ENCODE measurements at regions not wholly inside any gene's neighbourhood (a gene's known extent, or its start where the extent isn't known, plus 50 kb on each side); places are given as distances from the start of the nearest gene placed in this dataset.
"Not testable (repeated sequence)": the region's sequence is repeated elsewhere in the genome, so short reads cannot be mapped to it uniquely, and the experiment has no call there.

DNA sequence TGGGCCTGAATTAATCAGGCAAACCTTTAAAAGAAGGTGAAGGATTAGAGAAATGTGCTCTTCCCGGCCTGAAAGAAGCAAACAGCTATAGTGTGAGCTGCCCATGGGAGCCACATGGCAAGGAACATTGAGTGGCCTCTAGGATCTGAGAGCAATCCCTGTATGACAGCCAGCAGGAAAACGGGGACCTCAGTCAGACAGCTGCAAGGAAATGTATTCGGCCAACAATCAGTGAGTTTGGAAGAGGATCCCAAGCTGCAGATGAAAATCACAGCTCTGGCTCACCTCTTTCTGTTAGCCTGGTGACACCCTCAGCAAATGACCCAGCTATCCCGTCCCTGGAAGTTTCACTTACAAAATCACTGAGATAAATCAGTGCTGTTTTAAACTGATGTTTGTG, 309.2 kb downstream of the SH3GL2 start:
- no peak overlapping the region for H3K4me3 ChIP-seq (ENCODE audit: low read length)
- H3K9me2 ChIP-seq (replicated peaks; ENCODE audit: control insufficient read depth, low read length) = no peaks in the 10 kb centered on the region
- no peak overlapping the region for H3K4me2 ChIP-seq (ENCODE audit: low read length)
- no peaks in the 10 kb centered on the region for H3K27me3 ChIP-seq (ENCODE audit: control insufficient read depth, low read length)
- H3K27ac ChIP-seq (ENCODE audit: low read depth, low read length) = no peak overlapping the region
- TF ChIP-seq, protein P1, sequence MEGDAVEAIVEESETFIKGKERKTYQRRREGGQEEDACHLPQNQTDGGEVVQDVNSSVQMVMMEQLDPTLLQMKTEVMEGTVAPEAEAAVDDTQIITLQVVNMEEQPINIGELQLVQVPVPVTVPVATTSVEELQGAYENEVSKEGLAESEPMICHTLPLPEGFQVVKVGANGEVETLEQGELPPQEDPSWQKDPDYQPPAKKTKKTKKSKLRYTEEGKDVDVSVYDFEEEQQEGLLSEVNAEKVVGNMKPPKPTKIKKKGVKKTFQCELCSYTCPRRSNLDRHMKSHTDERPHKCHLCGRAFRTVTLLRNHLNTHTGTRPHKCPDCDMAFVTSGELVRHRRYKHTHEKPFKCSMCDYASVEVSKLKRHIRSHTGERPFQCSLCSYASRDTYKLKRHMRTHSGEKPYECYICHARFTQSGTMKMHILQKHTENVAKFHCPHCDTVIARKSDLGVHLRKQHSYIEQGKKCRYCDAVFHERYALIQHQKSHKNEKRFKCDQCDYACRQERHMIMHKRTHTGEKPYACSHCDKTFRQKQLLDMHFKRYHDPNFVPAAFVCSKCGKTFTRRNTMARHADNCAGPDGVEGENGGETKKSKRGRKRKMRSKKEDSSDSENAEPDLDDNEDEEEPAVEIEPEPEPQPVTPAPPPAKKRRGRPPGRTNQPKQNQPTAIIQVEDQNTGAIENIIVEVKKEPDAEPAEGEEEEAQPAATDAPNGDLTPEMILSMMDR (IDR thresholded peaks at IDR 0.05; ENCODE audit: low read depth, low read length, poor library complexity, severe bottlenecking) = no peak
- TF ChIP-seq EZH2phosphoT487 (IDR thresholded peaks at IDR 0.05; ENCODE audit: borderline replicate concordance, low read length) = no peak
- no peaks in the 10 kb centered on the region for H3K9me3 ChIP-seq (ENCODE audit: control insufficient read depth, insufficient read depth, low read length)
- H3F3A ChIP-seq (ENCODE audit: control insufficient read depth, insufficient read depth) = no peaks in the 10 kb centered on the region
- H3K36me3 ChIP-seq (ENCODE audit: control insufficient read depth, low read length) = no peaks in the 10 kb centered on the region
- no peaks in the 10 kb centered on the region for H3K4me1 ChIP-seq (ENCODE audit: control insufficient read depth, low read length)
- no peaks in the 10 kb centered on the region for H4K20me1 ChIP-seq (ENCODE audit: control insufficient read depth, insufficient read depth, low read depth, low read length)
- H3K79me2 ChIP-seq (ENCODE audit: control insufficient read depth, low read length) = no peaks in the 10 kb centered on the region

- H3K4me2 ChIP-seq (ENCODE audit: low read length); H3K36me3 ChIP-seq (ENCODE audit: control insufficient read depth, low read length); H3K9me3 ChIP-seq (ENCODE audit: control insufficient read depth, insufficient read depth, low read length); H3K27me3 ChIP-seq (ENCODE audit: control insufficient read depth, low read length); H3K4me3 ChIP-seq (ENCODE audit: low read length); H3K4me1 ChIP-seq (ENCODE audit: control insufficient read depth, low read length); H3K27ac ChIP-seq (ENCODE audit: low read depth, low read length); H3K9me2 ChIP-seq (replicated peaks; ENCODE audit: control insufficient read depth, low read length); H3F3A ChIP-seq (ENCODE audit: control insufficient read depth, insufficient read depth); H3K79me2 ChIP-seq (ENCODE audit: control insufficient read depth, low read length); H4K20me1 ChIP-seq (ENCODE audit: control insufficient read depth, insufficient read depth, low read depth, low read length): not testable (repeated sequence)
Observed at GRCh38 chr9:17888964-17889363, 310.1 kb downstream of the SH3GL2 start.

DNA sequence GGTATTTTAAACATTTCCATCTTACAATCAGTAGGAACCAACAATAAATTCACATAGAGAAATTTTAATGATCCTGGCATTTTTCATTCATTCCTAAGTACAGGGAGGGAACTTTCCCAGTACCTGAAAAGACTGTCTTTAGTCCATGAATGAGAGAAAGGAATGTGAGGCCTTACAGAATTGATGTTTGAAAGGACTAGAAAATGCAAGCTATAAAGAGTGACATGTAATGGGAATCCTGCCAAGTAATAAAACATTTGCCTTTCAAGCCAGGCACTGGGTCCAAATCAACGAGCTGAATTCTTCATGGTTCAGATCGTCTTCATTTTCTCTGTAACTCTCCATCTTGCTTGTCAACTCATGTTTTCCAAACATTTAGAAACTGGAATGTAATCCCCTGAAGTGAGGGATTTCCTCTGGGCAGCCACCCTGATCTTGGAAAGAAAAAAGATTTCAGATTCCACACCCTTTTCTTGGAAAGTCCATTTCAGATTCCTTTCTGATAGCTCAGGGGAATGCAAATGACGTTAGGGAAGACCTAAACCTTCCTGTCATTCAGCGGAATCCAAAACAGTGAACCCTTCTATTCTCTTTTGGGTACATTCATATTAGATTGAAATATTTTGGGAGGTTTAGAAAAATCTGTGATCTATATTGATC, 315.8 kb downstream of the SH3GL2 start:
- no peaks in the 10 kb centered on the region for H3K79me2 ChIP-seq (ENCODE audit: control insufficient read depth, low read length)
- no peaks in the 10 kb centered on the region for H3K9me3 ChIP-seq (ENCODE audit: control insufficient read depth, insufficient read depth, low read length)
- H3K4me1 ChIP-seq (ENCODE audit: control insufficient read depth, low read length) = no peaks in the 10 kb centered on the region
- H4K20me1 ChIP-seq (ENCODE audit: control insufficient read depth, insufficient read depth, low read depth, low read length) = no peaks in the 10 kb centered on the region
- no peak overlapping the region for H3K4me3 ChIP-seq (ENCODE audit: low read length)
- no peaks in the 10 kb centered on the region for H3K27me3 ChIP-seq (ENCODE audit: control insufficient read depth, low read length)
- H3K4me2 ChIP-seq (ENCODE audit: low read length) = no peak overlapping the region
- H3K9me2 ChIP-seq (replicated peaks; ENCODE audit: control insufficient read depth, low read length) = no peaks in the 10 kb centered on the region
- no peak overlapping the region for H3K27ac ChIP-seq (ENCODE audit: low read depth, low read length)
- TF ChIP-seq, protein P1 (IDR thresholded peaks at IDR 0.05; ENCODE audit: low read depth, low read length, poor library complexity, severe bottlenecking) = no peak
- TF ChIP-seq EZH2phosphoT487 (IDR thresholded peaks at IDR 0.05; ENCODE audit: borderline replicate concordance, low read length) = no peak
- H3K36me3 ChIP-seq (ENCODE audit: control insufficient read depth, low read length) = no peaks in the 10 kb centered on the region
- no peaks in the 10 kb centered on the region for H3F3A ChIP-seq (ENCODE audit: control insufficient read depth, insufficient read depth)

- no peak overlapping the region for H3K4me2 ChIP-seq (ENCODE audit: low read length)
- H3K36me3 ChIP-seq (ENCODE audit: control insufficient read depth, low read length) = no peaks in the 10 kb centered on the region
- no peaks in the 10 kb centered on the region for H3K4me1 ChIP-seq (ENCODE audit: control insufficient read depth, low read length)
- H3K9me3 ChIP-seq (ENCODE audit: control insufficient read depth, insufficient read depth, low read length) = no peaks in the 10 kb centered on the region
- no peaks in the 10 kb centered on the region for H3F3A ChIP-seq (ENCODE audit: control insufficient read depth, insufficient read depth)
- H4K20me1 ChIP-seq (ENCODE audit: control insufficient read depth, insufficient read depth, low read depth, low read length) = no peaks in the 10 kb centered on the region
- H3K9me2 ChIP-seq (replicated peaks; ENCODE audit: control insufficient read depth, low read length) = no peaks in the 10 kb centered on the region; the same call in 1 of the 2 replicates
- H3K4me3 ChIP-seq (ENCODE audit: low read length) = no peak overlapping the region
- H3K79me2 ChIP-seq (ENCODE audit: control insufficient read depth, low read length) = no peaks in the 10 kb centered on the region
- no peak for TF ChIP-seq EZH2phosphoT487 (IDR thresholded peaks at IDR 0.05; ENCODE audit: borderline replicate concordance, low read length)
- TF ChIP-seq, protein P1 (IDR thresholded peaks at IDR 0.05; ENCODE audit: low read depth, low read length, poor library complexity, severe bottlenecking) = no peak
- H3K27ac ChIP-seq (ENCODE audit: low read depth, low read length) = no peak overlapping the region
- no peaks in the 10 kb centered on the region for H3K27me3 ChIP-seq (ENCODE audit: control insufficient read depth, low read length)
Observed at GRCh38 chr9:17900606-17901005, 321.7 kb downstream of the SH3GL2 start.

Data from DOHH2 (cell line).